UCSD-AML1 (cell line): ENCODE measurements at regions not wholly inside any gene's neighbourhood (a gene's known extent, or its start where the extent isn't known, plus 50 kb on each side); places are given as distances from the start of the nearest gene placed in this dataset.
"Not testable (repeated sequence)": the region's sequence is repeated elsewhere in the genome, so short reads cannot be mapped to it uniquely, and the experiment has no call there.

Experiments used
- DNase-seq: peaks from one replicate; lab custom pipeline; 2025; ENCODE audit not compliant: unreplicated experiment; lab: John Stamatoyannopoulos, UW

DNA sequence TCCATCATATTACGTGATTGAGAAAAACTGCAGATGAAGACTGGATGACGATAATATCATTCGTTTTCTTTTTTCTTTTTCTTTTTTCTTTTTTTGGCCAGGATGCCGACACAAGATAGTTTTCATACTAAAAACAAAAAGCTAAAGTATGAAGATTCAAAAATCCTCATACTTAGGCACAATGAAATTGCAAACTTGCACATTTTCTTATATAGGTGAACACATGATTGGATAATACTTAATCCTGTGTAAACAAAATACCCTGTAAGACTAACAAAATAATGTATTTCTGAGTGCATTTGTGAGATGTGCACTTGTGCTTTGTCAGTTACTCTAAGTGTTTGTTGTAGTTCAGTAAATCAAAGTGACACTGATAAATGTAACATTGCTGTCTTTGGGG is 568.9 kb downstream of the ANKRD50 start:
- no peak for DNase-seq

DNA sequence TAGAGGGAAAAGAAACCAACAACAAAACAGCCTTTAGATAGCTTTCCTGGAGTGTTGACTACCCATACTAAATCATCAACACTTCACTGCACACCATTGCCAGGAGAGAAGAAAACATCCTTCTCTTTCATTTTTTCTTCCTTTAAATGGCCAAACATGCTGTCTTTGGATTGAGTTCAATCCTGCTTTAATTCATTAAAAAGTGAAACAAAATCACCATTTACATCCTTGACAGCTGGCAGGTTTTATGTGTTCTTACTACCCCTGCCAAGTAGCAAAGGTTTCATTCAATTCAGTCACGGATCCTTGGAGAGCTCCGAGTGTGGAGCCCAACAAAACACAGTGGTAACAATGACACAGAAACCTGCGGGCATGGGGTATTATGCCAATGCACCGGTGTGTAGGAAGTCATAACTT is 568.3 kb downstream of the ANKRD50 start:
- no peak for DNase-seq

DNA sequence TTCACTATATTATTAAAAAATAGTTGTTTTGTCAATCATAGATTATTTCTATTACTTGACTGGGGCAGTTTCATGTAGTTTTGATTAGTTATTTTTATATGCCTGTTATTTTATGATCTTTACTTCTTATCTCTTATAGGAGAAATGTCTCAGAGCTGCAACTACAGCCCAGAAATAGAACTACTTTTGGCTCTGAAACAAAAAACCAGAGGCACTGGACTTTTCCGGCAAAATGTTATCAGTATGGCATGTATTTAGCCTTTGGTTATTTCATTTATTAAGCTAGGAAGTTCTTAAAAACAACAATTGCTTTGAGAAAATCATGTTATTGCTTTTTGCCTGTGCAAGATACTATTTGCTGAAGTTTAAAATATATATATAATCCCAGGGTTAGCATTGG is 566.5 kb downstream of the ANKRD50 start:
- no peak for DNase-seq

DNA sequence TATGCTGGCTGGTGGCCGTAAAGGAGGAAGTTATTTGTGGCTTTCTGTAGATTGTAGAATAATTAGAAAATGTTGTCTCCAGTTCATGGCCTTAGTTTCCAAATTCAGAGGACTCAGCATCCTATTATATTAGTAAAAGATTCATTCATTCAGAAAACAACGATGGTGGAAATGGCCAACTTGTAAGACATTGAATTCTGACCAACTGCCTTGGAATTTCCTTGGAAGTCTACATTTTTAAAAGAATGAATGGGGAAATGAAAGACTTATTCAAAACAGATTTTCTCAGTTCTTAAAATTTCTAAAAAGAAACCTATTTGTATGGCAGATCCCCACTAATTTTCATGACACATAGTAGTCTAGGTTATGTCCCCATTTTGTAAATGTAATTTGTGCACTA is 561.5 kb downstream of the ANKRD50 start:
- DNase-seq = no peak

DNA sequence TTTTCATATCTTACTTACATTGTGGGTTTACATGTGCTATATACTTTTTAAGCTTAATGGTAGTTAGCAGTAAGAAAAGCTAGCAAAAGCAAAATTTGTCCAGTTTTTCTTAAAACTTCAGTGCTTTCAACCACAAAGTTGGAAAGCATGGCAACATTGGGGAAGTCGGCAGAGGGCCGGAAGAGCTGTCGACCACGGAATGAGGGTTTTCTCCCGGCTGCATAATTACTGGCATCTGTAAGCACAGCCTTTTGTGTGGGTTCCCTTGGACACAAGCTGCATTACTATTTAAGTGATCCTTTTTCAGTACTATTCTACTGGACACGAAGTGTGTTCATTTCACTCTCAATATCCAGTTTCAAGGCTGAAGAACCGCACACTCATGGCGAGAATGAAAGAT is 560.4 kb downstream of the ANKRD50 start:
- peak; percentile 68 for DNase-seq

DNA sequence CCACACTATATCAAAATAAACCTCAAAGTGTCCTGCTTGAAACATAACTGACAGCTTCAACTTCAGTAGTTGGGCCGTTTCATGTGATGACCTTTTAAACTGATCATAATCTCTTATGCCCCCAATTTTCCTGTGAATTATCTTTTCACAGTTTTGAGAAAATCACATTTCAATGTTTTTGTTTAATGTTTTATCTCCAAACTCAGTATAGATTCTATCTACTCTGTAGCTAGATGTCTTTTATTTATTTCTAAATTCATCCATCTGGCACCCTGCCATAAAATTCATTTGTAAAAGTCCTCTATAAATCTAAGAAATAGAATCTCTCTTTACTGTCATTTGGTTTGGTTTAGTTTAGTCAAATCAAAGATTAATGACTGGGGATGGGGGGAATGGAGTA is 557.3 kb downstream of the ANKRD50 start:
- DNase-seq = no peak

DNA sequence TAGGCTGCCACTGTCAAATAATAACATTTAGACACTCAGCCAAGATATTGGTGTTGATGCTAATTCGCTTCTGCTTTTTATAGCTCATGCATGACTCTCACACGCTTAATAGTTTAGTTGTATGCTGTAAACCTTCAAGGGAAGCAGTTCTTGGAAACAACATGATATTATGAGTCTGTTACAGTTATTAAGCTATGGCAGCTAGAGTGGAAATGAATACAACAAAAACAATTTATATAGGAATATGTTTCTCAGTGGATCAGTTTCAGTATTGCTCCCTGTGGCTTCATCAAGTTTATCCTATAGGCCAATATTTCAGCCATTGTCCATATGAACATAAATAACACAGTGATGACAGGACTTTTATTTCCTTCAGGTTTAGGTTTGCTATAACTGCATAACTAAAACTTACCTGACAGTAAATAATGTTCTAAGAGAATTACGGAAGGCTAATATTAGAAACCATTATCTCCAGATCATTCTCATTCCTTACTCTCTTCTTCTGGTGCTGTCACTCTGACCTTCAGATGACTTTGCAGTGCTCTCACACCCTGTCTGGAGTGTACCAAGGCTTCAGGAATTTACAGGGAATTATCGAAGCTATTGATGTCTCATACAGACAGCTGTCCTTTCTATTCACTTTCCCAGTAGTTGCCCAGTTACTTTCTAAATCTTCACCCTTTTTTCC is 555.0 kb downstream of the ANKRD50 start:
- DNase-seq = no peak

DNA sequence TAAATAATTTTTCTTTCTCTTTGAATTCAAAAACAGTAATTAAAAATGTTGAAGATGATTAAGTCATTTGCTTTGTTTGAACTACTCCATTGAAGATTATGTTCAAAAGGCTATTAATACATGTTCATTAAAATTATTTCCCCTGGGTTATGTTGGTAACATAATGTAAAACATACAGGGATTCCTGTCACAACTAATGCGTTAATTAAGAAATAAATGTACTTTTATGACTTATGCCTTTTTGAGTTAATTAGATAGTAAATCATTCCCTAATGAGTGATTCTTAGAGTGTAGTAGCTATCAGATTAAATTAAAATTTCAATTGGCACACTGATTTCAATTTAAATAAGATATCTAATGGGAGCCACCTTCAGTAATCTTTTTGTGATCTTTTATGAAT is 549.1 kb downstream of the ANKRD50 start:
- no peak for DNase-seq

DNA sequence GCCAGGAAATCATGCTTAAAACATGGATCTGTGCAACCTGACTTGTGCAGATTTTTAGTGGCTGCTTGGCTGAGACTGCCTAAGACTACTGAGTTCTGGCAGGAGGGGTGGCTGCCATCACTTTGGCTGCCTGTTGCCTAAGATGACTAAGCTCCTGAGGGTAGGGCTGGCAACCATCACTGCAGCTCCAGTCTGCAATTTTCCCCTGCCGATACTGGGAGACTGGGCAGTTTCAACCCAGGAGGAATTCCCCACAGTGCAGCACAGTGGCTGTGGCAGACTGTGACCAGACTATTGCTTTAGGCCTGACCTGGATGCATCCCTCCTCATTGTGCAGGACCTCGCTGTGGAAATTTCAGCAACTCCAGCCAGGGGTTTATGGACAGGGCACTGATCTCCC is 544.9 kb downstream of the ANKRD50 start:
- no peak for DNase-seq

DNA sequence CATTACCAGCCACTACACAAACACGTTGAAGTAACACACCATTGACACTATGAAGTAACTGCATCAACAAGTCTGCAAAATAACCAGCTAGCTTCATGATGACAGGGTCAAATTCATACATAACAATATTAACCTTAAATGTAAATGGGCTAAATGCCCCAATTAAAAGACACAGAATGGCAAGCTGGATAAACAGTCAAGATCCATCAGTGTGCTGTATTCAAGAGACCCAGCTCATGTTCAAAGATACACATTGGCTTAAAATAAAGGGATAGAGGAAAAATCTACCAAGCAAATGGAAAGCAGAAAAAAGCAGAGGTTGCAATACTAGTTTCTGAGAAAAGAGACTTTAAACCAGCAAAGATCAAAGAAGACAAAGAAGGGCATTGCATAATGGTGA is 543.0 kb downstream of the ANKRD50 start:
- not testable (repeated sequence) for DNase-seq

DNA sequence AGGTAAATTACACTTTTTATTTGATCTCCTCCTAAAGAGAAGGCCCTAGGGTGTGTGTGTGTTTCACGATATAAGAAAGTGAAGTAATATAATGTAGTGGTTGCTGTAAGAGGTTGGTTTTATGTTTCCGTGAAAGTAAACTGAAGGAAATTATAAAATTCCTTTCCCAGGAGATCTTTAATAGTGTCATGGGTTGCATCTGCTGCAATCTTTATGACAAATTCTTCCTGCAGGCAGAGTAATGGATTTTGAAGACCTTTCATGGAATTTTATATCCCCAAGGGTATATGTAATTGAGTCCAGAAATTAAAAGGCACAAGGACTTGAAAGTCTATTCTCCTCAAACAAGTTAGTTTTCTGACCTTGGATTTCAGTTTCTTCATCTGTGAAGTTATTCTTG is 538.6 kb downstream of the ANKRD50 start:
- no peak for DNase-seq

DNA sequence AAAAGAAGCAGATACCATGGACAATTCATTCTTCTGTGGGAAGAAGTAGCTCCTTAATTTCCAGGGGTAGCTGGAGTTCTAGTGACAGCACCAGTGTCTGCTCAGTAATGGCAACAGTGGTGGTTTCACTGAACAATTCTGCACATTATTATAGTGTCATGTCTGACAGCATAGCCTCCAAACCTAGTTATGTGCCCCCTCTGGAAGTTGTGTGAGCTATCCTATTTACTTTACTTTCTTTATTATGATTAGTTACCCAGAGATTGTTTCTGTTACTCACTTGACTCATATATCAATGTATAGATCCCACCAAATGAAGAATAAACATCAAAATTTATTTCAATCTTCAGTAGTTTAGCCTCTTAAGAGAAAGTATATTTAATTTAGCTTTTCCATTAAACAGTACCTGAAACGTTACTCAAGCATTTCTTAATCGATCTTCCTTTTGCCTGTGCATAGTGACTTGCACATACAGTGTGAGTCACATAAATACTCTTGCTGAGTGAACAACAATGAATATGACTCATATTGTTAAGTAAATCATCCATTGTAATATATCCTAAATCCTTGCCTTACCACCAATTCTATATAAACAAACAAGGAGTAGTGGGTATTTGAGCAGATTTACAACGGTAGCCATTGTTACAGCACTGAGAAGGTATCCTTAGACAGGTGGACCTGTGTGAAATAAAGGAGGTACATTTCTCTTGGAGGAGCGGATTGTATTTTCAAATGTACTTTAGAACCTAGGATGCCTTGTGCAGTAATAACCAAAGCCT is 534.7 kb downstream of the ANKRD50 start:
- DNase-seq = no peak

DNA sequence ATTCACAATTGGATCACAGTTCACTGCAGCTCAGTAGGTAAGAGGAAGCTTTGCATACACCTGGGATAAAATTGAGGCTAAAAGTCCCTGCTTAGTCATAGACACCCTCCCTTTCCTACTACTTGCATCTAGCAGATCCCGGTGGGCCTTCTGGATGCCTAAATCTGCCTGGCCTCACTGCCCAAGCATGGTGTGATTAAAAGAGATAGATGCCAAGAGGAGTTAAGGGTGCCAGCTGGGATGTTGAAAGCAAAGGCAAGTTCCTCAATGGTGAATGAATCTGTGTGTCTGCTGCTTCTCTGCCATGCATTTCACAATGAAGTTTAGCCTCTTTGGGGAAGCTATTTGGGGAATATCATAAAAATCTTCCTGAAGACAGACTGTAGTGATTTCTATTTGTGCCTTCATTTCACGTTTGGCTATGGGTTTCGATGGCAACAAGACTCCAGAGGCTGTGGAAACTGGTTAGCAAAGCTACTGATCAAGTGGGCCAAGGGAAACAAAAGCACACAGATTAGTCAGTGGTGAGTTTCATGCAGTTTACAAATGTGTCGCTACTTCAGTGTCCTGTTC is 534.0 kb downstream of the ANKRD50 start:
- DNase-seq = no peak

DNA sequence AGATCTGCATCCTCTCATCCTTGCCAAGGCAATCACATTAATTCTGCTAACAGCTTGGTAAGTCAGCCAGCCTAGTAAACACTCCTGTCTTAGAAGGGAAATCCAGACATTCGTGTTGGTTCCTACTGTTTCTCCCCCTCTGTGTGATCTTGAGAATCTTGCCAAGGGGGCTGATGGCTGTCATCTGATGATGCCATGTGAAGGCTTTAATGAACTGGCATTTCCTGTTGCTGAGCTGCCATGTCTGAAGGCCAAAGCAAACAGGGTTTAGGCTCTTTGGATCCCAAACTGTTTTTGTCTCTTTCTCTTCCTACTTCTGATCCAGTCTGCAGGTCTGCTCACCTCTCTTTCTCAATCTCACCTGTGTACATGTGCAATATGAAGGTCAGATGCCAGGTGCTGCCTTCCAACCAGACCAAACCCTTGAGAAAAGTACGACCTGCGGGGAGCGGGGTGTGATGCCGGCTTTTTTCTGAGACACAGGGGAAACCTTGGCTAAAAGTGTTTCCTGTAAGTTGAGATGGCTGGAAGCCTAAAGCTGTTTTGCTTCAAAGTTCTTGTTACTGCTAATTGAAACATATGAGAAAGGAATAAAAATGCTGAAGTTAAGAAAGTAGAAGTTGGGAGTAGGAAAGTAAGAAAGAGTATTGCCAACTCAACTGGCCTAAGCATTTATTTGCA is 532.9 kb downstream of the ANKRD50 start:
- no peak for DNase-seq

DNA sequence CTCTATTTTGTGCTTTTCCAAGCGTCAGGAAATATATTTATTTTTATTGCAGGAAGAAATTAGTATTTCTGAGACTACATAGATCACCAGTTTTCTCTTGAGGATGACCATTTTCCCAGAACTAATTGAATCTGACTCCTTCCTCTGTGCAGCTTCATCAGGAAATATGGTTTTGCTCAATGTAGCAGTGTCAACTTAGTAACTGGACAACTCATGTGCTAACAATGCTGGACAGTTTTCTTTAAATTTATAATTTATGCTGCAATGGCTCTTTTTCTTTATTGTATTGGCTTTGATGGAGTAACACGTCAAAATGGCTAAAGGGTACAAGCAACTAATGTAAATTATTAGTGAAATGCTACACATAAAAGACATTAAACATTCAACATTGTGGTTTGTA is 531.5 kb downstream of the ANKRD50 start:
- no peak for DNase-seq

DNA sequence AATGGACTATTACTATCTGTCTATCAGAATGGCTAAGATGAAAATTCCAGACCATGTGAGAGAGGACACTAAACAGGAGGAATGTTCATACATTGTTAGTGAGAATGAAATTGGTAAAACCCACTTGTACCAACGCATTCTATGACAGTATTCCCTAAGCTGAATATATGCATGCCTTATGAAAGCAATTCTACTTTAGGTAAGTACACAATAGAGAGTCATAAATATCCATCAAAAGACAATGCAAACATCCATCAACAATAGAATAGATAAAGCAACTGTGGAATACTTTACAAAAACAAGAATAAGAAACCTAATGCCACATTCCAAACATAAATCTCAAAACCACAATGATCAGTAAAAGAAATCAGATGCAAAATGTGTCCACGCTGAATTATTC is 529.3 kb downstream of the ANKRD50 start:
- DNase-seq = no peak

DNA sequence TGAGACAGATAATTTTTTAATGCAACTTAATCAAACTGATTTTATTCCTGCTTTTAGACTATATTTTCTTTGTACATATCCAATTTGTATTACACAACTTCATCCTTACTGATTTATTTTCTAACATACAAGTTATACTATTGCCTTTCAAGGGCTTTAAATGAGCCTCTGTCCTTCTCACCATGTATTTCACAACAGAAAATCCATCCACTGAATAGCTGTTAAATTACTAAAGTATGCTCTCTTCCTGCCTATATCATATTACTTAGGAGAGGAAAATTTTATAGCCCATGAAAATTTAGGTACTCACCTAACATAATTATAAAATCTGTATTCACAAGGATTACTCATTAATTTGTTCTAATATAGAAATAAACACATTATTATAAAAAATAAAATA is 528.6 kb downstream of the ANKRD50 start:
- no peak for DNase-seq

DNA sequence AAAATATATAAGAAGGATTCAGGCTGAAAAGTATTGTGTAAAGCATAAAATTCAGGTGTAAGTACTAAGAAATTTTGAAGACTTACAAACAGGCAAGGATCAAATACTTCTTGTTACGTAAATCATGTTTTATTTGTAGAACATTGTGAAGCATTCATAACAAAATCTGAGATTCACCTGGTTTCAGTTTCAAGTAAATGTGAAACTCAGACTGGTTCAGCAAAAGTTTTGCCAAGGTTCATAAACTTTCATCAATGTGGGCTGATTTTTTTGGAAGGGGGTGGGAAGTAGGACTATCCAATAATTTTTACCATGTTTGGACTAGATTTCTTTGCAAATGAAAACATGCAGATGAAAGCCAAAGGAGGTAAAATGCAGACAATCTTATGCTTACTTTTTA is 527.7 kb downstream of the ANKRD50 start:
- no peak for DNase-seq

DNA sequence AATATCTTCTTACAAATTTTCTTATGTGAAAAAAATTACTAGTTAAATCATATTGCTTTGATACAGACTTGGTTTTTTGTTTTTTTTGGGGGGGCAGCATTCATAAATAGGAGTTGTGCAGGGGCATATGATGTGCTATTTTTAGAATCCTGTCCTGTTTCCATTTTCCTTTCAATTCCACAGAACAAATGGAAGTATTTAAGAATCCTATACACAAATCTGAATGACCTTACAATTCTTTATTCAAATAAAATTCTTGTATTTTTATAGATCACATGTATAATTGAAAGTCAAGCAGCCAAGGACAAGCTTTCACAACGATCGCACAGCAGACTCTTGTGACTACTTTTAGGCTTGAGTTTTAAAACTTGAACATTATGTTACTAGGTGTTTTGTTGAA is 523.9 kb downstream of the ANKRD50 start:
- DNase-seq = no peak

DNA sequence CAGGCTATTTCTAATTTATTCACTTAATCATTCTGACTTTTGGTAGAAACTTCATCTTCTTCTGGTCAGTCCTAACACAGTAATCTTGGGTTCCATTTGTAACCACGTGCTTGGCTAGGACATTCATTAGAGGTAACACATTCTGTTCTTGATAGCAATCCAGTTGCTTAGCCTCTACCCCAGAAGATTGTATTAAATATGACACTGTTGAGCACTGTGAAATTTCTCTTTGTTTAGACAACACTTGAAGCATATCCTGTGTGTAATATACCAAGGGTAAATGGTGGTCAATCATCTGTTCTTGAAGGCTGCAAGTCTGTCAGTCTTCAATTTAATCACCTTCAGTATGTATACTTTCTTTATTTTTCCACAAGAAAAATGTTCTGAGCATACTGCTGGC is 523.0 kb downstream of the ANKRD50 start:
- no peak for DNase-seq

DNA sequence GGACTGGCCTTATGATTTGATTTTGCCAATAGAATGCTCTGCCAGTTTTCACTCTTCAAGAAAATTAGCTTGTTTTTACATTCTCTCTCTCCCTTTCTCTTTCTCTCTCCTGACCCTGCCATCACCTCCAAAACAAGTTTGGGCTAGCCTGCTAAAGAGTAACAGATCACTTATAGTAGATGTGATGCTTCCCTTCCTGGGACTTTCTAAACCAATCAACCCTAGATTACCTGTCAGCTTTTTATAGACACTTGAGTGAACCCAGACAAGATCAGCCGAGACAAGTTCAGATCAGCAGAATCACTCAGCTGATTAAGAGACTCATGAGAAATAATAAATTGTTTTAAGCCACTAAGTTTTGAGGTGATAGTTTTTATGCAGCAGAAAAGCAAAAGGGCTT is 521.2 kb downstream of the ANKRD50 start:
- no peak for DNase-seq

DNA sequence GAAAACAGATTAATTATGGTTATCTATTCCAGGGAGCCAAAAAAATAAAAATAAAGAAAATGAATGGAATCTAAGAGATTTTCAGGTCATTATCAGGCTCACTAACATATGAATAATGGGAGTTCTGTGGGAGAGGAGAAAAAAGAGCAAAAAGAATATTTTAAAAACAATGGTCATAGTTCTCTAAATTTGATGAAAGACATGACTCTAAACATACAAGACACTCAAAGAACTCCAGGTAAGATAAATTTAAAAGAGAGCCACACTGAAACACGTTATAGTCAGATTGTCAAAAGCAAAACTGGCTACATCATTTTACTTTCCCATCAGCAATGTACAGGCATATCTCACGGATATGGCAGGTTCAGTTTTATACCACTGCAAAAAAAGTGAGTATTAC is 520.0 kb downstream of the ANKRD50 start:
- no peak for DNase-seq
